Stimulated activated CD4-positive, alpha-beta T cell treated with anti-CD3 and anti-CD28 coated beads, Interleukin-2, amount 100 ng/mL, for 48 hours (primary cell): ENCODE measurements at regions not wholly inside any gene's neighbourhood (a gene's known extent, or its start where the extent isn't known, plus 50 kb on each side); places are given as distances from the start of the nearest gene placed in this dataset.
"Not testable (repeated sequence)": the region's sequence is repeated elsewhere in the genome, so short reads cannot be mapped to it uniquely, and the experiment has no call there.

ENCODE experiments used
- DNase-seq, 2 donors: peaks; one replicate each; pipeline ENCODE4 v3.0.0-alpha.2; 2020

DNA sequence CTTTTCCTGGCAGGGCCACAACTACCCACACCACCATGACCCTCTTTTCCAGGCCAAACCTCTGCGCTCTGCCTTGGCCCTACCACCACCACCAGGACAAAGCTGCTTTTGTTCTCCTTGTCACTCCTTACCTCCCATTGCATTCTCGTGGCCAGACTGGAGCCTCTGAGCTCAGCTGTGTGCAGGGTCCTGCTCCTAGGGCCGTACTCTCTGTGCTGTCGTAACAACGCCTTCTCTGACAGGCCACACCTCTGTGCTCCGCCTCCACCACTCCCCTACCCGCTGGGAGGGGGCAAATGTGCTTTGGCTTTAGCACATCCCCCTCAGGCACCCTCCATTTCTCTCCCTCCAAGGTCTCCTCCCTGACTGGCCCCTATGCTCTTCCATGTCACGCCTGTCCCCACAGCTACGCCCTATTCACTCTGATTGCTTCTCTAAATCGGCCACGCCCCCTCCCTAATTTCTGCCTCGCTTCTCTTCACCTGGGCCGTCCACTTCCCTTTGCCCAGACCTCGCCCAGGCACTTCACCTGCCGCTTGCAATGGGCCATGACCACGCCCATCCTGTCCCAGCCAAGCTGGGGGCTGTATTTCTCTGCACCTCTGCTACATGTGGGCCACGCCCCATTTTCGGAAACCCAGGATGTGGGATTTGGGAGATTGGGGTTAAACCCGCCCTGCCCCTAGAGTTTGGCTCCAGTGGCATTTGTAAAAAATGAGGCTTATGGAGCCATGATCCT, 472.3 kb downstream of the KLF12 start:
- DNase-seq, result no peak

DNA sequence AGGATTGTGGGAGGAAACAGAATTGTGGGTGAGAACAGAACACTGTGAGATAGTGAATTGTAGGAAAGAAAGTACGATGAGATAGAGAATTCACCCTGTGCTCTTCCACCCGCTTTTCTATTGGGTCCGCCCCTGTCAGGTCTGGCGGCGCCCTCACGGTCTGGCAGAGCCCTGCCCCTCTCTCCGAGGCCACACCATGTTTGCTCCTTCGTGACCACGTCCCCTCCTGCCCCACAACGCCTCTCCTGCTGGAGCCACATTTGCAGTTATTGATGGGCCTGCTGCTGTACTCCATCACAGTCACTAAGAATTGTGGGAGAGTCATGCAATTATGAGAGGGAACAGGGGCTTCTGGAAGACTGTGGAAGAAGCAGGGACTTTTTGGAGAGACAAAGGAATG, 473.1 kb downstream of the KLF12 start:
- no peak for DNase-seq

DNA sequence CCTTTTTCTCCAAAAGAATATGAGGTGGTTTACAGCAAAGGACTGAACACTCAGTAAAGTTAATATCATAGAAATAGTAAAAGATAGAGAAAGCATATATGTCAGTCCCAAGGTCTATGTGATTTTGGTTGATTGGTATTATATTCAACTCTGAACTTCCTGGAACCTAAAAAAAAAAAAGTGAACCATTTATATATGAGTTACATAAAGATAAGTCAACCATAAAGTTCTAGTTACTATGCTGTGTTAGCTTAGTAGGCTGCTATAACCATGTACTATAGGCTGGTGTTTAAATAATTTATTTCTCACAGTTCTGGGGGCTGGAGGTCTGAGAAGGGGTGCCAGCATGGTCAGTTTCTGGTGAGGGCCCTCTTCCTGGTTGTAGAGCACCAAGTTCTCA, 475.6 kb downstream of the KLF12 start:
- DNase-seq, result no peak

DNA sequence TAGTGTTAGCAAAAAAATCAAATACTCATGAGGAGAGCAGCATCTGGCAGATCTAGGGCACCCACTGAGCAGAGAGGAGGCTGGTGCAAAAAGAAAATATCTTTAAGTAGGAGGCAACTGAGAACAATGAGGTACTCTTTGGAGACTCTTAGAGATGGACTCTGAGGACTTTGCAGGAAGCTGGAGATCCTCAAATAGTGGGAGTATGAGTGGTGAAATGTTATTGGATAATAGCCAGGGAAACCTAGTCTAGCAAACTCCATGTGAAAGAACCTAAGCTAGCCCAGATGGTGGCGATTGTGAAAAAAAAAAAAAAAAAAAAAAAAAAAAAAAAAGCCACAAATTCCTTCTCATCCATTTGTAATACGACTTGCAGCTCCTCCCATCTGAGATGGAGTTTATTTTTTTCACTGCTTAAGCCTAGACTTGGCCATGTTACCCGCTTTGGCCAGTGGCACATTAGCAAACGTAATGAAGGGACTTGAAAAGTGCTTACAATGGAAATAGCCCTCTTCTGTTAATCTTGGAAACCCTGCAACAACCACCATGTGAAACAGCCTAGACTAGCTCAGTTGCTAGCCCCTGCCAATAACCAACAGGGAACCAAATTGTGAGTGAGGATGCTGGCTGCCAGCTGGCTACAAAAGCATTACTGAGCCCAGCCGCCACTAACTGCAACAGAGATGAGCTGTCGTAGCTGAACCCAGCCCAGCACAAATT, 476.2 kb downstream of the KLF12 start:
- no peak for DNase-seq

DNA sequence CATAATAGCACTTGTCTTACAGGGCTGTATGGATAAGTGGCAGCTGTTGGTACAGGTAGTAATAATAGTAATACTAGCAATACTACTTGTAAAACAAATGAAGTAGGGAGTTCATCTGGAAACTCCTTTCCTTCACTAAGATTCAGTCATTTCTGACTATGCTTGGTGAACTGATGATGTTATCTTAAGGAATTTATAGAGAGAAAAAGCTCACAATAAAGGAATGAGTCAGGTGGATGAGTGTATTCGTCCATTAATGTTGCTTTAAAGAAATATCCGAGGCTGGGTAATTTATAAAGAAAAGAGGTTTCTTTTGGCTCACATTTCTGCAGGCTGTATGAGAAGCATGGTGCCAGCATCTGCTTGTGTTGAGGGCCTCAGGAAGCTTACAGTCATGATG, 477.3 kb downstream of the KLF12 start:
- no peak for DNase-seq

DNA sequence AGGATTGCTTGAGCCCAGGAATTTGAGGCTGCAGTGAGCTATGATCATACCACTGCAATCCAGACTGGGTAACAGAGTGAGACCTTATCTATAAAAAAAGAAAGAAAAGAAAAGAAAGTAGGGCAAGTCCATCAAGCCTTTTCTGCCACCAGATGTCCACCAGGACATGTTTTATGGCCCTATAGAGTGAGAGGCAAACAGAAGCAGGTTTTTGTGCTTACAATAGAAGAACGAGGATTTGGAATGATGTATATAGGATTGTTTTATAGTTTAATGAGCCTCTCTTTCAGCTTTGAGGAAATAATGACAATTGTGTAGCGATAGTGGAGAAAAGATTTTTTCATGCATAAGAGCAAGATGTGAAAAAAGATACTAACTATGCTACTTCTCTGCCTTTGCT, 480.5 kb downstream of the KLF12 start:
- DNase-seq, result no peak

DNA sequence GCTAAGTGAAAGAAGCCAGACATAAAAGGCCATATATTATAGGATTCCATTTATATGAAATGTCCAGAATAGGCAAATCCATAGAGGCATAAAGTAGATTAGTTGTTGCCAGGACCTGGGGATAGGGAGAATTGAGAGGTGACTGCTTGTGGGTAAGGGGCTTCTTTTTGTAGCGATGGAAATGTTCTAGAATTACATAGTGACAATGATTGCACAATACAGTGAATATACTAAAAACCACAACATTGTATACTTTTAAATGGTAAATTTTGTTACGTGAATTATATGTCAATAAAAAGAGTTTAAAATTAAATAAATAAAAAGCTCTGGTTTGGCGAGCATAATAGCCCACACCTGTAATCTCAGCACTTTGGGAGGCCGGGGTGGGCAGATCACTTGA, 486.8 kb downstream of the KLF12 start:
- DNase-seq, result no peak

DNA sequence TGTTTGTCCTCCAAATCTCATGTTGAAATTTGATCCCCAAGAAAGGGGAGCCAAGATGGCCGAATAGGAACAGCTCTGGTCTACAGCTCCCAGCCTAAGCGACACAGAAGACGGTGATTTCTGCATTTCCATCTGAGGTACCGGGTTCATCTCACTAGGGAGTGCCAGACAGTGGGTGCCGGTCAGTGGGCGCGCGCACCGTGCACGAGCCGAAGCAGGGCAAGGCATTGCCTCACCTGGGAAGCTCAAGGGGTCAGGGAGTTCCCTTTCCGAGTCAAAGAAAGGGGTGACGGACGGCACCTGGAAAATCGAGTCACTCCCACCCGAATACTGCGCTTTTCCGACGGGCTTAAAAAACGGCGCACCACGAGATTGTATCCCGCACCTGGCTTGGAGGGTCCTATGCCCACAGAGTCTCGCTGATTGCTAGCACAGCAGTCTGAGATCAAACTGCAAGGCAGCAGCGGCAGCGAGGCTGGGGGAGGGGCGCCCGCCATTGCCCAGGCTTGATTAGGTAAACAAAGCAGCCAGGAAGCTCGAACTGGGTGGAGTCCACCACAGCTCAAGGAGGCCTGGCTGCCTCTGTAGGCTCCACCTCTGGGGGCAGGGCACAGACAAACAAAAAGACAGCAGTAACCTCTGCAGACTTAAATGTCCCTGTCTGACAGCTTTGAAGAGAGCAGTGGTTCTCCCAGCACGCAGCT, 493.6 kb downstream of the KLF12 start:
- DNase-seq, result not testable (repeated sequence)

DNA sequence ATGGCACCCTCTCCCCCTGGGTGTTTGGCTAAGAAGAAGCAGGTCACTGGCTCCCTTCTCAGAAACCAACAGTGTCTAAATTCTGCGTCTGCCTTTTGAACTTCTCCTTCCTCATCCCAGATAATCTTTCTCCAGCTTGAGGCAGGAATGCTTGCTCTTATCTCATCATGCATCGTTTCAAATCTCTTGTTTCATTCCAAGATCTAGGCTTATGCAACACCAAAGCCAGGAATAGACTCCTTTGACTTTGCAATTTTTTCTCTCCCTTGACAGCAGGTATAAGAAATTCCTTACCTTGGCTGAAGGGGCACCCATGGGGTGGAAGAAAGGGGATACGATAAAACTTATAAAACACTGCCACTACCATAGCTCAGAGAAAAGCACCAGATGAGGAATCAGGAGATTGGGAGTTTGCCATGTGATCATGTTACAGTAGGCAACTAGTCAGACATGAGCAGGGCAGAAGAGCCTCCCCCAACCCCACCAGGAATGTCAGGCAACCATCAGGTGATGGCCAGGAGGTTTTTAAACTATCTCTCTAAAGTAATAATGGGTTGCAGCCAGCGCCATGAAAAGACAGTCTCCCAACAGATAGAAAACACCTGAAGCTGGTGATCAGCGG, 498.9 kb downstream of the KLF12 start:
- no peak for DNase-seq

DNA sequence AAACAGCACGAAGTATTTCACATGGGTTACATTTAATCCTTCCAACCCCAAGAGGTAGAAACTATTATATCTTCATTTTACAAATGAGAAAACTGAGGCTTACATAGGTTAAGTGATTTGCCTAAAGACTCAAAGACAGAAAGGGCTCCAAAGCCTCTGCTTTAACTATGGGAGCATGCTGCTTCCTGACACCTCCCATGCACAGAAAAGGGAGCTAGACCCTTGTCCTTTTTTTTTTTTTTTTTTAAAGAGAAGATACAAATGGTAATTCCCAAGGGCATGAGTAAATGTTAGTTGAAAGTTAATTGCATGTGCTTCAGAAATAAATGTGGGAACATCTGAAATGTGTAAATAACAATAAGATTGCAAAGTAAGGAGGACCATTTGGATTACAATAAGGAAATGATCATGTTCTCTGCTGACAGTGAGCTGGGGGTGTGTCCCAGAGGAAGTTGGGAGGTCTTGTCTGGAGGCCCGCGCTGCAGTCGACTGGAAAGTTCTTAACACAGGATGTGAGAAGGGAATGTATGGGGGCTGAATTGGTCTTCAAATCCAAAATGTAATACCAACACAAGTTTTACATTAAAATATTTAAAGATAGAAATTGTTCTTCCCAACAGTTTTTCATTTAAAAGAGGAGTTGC, 500.3 kb downstream of the KLF12 start:
- no peak for DNase-seq

DNA sequence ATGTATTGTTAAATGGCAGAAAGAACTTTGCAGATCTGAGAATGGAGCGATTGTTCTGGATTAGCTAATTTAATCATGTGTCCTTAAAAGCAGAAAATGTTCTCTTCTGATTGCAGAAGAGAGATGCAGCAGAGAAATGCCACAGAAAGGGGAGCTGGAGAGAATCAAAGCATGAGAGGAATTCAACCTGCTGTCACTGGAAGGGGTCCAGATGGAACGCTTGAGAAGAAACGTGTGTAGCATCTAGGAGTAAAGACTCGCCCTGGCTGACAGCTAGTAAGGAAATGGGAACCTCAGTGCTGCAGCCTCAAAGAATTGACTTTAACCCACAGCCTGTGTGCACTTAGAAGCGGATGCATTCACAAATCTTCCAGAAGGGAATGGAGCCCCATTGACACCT, 502.8 kb downstream of the KLF12 start:
- DNase-seq, result no peak

DNA sequence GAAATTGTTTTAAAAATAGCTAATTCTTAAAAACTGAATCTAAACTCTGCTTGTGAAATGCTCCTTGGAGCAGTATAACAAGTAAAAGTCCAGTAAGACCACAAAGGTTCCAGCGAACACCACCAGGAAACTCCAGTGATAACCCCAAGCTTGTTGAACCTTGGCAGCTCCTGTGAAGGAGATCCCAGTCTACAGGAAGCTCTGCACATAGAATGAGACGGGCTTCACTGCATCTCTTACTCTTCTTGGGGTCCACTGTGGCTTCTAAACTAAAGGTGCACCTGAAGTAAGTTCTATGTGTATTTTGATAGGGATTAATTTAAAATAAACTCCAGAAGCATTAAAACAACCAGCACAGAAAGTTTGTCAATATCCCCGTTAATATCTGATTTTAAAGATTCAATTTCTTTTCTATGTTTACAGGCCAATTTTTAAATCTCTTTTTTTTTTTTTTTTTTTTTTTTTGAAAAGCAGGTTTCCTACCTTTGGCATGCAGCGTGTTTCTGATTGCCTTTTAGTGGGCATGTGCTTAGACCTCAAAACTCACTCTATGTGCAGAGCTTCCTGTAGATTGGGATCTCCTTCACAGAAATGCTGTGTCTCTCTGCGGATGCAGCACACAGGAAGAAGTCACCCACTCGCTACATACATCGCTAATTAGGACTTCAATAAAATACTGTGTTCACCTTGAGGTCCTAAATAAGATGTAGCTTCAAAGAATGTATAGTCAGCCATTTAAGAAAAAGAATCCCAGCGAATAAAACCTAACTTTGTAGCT, 508.5 kb downstream of the KLF12 start:
- DNase-seq, result no peak

DNA sequence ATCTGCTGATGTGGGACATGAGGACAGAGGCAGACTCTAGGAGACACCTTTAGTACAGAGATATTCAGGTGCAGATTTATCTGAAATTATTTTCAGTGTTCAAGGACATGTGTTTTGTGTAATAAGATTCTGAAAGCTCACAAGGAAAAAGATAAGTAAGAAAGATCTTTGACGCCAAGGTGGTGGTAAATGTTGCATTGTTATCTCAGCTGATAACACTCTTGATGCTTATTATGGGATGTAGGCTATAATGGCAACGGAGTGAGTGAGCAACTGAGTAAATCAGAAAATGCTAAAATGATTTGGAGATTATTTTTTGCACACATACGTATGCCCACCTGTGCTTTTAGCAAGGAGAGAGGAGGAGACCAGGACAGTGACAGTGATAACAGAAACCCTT, 510.9 kb downstream of the KLF12 start:
- DNase-seq, result no peak

DNA sequence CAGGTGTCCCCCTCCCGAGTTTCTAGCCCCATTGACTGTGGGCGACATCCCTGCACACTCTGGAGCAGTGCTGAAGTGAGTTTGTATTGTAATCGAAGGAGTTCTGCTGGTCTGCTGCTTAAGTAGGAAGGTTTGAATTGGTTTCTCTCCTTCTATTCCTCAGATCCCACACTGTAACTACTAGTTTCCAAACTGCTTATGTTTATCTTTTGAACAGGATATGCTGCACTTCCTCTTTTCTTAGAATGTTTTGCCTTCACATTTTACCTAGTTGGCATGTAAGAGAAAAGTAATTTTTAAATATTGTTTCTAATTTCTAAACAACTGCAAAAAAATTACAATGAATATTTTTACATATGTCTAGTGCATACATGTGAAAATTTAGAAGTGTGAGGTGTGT, 511.8 kb downstream of the KLF12 start:
- DNase-seq, result no peak

DNA sequence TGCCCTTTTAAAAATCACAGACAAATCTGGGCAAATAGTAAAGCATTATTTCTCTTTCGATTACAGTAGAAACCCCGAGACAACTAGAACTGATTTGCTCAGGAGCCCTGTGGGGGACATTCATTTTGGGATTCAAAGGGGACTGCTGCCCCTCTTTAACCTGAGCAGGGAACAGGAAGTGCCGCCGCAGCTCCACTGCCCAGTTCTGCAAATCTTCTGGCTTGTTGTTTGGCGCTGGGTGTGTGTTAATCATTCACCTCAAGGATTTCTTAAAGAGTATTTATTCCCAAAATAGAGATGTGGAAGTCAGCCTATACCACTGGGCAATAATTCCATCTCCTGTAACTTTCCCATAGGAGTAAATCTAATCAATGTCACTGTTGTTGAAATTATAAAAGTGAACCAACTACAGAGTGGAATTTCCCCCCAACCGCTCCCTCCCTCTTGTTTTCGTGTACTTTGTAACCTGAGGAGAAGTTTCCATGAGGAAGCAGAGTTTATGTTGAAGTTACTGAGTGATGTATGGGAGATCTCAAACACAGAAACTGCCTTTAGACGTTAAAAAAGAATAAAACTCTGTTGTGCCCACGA, 515.8 kb downstream of the KLF12 start:
- no peak for DNase-seq

DNA sequence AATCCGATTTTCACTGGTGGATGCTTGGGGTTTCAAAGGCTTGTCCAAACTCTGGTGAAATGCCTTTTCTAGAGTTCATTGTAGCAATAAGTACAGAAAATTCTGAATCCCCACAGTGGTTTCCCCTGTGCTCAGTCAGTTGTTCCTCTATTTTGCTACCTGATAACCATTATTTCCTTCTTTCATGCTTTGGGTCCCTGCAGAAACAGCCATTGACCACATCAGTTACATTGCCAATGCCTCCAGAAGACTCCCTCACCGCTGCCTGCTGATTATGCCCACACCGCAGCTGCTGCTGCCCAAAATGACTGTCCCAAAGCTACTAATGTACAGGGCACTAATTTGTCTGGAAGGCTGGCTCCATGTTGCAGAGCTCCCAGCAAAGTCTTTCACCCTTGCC, 517.3 kb downstream of the KLF12 start:
- DNase-seq, result no peak

DNA sequence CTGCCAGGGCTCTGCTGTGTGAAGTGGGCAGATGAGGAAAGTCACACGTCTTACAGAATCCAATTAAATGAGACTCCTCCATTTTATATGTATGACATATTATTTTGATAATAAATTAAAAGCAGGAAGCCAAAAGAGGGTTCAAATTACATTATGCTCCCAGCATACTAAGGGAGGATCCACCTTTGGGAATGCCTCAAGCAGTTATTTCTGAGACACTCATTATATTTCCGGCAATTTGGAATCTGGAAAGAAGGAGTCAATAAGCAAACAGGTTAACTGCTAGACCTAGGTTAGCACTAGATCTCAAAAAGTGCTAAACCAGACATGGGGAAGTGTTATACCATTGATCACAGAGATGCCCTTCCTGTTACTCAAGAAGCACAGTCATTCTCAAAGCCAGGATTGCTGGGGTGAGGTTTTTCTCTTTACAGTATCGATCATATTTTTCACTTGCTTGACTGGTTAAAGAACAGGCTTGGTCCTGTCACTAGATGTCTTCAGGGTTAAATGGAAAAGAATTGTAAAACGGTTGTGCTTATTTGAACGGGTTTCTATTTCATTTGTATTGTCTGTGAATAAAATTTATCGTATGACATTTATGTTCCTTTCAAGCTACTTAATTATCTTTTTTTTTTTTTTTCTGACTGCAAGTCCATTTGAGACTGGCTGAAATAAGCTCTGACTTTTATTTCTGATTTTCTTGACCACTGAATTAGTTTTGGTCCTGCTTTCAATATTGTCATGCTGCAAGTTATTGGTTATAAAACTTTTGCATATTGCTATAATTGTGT, 523.2 kb downstream of the KLF12 start:
- no peak for DNase-seq

DNA sequence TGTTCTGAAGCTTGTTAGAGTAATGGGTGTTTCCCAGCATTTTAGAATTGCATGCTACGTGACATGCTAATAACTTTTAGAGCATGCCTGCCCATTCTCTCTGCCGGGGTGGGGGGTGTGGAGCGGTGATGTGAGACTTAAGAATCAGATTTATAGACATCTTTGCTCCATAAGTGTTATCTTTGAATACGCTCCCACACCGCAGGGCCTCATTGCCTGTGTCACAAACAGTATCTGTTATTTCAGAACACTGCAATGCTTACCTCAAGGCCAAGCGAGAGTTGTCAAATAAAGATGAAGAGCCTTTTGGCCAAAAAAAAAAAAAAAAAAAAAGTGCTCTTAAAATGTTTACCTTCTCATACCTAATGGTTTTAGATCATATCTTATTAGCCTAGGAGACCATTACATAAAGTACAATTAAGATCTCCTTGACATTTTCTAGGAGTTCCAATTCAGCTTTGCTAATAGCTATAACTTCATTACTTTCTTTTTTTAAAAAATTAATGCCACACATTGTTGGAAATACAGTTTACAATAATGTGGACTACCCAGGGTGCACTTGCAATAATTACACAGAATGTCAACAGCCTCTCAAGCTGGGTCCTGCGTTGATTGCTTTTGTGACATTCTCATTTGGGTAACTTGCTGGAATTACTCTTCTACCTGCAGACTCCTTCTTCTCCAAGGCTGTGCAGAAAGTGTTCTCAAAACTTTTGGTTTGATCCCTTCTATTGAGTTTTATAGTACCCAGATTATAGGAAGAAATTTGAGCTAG, 525.3 kb downstream of the KLF12 start:
- DNase-seq, result no peak

DNA sequence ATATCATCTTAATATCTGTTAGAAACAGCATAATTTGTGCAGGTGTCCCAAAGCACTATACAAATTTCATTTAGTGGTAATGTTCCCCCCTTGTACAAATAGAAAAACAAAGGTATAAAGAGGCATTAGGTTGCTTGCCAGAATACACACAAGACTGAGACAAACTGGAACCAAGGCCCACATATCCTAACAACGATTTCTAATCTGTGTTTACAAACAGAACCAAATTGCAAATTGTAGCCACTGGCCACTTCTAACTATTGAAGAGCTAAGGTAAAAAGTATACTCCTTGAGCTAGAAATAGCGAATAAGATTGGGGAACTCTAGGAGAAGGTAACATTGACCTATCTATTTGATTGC, 526.1 kb downstream of the KLF12 start:
- DNase-seq, result no peak

DNA sequence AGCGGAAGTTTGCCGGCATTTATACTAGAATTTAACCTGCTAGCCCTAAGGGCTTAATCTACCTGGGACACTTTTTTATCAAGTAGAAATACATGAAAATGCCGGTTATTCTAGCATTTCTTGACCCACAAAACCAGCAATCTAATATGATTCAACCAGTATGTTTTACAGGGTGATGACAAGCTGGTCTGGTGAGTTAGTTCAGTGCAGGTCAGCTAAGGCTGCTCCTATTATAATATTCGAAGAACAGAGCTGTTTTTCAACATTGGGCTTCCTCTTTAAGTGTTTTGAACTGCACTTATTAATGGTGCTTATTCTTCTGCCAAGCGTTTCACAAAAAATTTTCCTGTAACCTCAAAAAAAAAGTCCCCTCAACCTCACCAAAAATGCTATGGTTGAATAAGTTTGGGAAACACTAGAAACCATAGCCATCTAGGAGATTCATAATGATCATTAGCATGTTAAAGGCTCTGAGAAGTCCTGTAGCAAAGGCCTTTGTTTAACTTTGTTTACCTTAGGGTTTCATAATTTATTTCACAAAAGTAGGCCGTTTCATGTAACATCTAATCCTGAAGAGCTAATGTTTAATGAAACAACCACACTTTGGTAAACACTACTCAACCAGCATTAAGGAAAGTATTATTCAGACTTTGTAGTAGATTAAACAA, 526.6 kb downstream of the KLF12 start:
- no peak for DNase-seq
